ENCODE measurements at regions not wholly inside any gene's neighbourhood (a gene's known extent, or its start where the extent isn't known, plus 50 kb on each side); places are given as distances from the start of the nearest gene placed in this dataset.

DNA sequence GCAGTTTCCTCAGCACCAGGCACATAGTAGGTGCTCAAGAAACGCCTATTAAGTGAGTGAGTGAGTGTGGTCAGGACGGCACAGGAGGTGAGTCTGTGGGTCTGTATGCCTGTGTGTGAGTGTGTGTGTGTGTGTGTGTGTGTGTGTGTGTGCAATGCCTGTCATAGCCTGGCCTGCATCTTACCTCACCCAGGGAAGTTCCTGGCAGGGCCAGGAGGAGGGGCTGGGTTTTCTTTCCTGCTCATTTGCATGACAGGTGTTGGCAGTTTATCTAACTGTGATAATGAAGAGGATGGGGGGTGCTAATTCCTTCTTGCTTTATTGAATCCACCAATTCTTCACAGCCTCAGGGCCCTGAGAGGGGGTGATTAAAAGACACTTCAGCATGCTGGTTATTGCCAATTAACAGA is 146.7 kb upstream of the MLN start:
- Histone ChIP-seq H3K9ac (ENCODE audit: control insufficient read depth, insufficient read depth, low read length) (no peak overlapping the region), H3K27ac (ENCODE audit: control insufficient read depth, insufficient read depth) (no peak overlapping the region), H2AFZ (ENCODE audit: control insufficient read depth, low read depth, low read length) (no peak overlapping the region), H3K36me3 (ENCODE audit: control insufficient read depth in 2 of 2, insufficient read depth in 2 of 2, low read length in 1 of 2) (no peaks in the 10 kb centered on the region), H3K79me2 (ENCODE audit: control insufficient read depth, insufficient read depth, low read length) (no peaks in the 10 kb centered on the region), H3K27me3 (replicated peaks in 1 of 2; ENCODE audit: control insufficient read depth in 2 of 2, insufficient read depth in 2 of 2, low read length in 1 of 2) (peaks cover 0 to 3% of the 10 kb centered on the region in 2 experiments; a peak in 2 of 4 replicates), H3K4me1 (ENCODE audit: control insufficient read depth, insufficient read depth, low read length) (no peaks in the 10 kb centered on the region), H3K4me3 (no peak overlapping the region), H3K4me2 (ENCODE audit: control insufficient read depth, insufficient read depth) (no peak overlapping the region), H3K9me3 (replicated peaks; ENCODE audit: control insufficient read depth, insufficient read depth, low read length) (no peaks in the 10 kb centered on the region), H4K20me1 (ENCODE audit: control insufficient read depth, insufficient read depth) (no peaks in the 10 kb centered on the region)
- POLR2A ChIA-PET = no interaction called here
- DNase-seq (ENCODE audit: low read depth, low spot score) (no peak), ATAC-seq (no peak), FAIRE-seq (no peak)
- SMC1A ChIA-PET (ENCODE audit: uncharacterized antibody, unreplicated experiment) = no interaction called here
- RAD21 ChIA-PET (ENCODE audit: unreplicated experiment) = no interaction called here
- intact Hi-C loops (cut with micrococcal nuclease; ENCODE audit: unreplicated experiment) = no loop called here
- BruUV-seq (replicated peaks) = no TSS peak
- WGBS (ENCODE audit: insufficient coverage, insufficient replicate concordance, low lambda C conversion rate, missing lambda C conversion rate) = 0% methylated on average over 2 of the region's 2 CpGs
- no peak for TF ChIP-seq SP1 (IDR thresholded peaks at IDR 0.05; ENCODE audit: low read depth, low read length)
- no peak for TF ChIP-seq RCOR1 (conservative IDR thresholded peaks at IDR 0.05; ENCODE audit: low read depth, low read length)
- TF ChIP-seq EP300 (IDR thresholded peaks at IDR 0.05; ENCODE audit: borderline replicate concordance in 1 of 2, control insufficient read depth in 1 of 2, low read depth in 2 of 2, low read length in 2 of 2) = no peak
- TF ChIP-seq, protein P1, sequence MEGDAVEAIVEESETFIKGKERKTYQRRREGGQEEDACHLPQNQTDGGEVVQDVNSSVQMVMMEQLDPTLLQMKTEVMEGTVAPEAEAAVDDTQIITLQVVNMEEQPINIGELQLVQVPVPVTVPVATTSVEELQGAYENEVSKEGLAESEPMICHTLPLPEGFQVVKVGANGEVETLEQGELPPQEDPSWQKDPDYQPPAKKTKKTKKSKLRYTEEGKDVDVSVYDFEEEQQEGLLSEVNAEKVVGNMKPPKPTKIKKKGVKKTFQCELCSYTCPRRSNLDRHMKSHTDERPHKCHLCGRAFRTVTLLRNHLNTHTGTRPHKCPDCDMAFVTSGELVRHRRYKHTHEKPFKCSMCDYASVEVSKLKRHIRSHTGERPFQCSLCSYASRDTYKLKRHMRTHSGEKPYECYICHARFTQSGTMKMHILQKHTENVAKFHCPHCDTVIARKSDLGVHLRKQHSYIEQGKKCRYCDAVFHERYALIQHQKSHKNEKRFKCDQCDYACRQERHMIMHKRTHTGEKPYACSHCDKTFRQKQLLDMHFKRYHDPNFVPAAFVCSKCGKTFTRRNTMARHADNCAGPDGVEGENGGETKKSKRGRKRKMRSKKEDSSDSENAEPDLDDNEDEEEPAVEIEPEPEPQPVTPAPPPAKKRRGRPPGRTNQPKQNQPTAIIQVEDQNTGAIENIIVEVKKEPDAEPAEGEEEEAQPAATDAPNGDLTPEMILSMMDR (IDR thresholded peaks at IDR 0.05 in 2 of 3, conservative IDR thresholded peaks at IDR 0.05 in 1 of 3; ENCODE audit: control insufficient read depth in 2 of 3, extremely low read depth in 1 of 3, insufficient read depth in 1 of 3, low read depth in 3 of 3, low read length in 3 of 3) = no peak
- no peak for TF ChIP-seq CEBPB (IDR thresholded peaks at IDR 0.05; ENCODE audit: borderline replicate concordance in 1 of 2, low read depth in 2 of 2, low read length in 2 of 2)
- TF ChIP-seq RAD21 (IDR thresholded peaks at IDR 0.05; ENCODE audit: insufficient read depth, low read depth, low read length) = no peak
- no peak for TF ChIP-seq NR2C2 (IDR thresholded peaks at IDR 0.05; ENCODE audit: borderline replicate concordance, control insufficient read depth, insufficient read length, low read depth)
- TF ChIP-seq, protein P2, sequence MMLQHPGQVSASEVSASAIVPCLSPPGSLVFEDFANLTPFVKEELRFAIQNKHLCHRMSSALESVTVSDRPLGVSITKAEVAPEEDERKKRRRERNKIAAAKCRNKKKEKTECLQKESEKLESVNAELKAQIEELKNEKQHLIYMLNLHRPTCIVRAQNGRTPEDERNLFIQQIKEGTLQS (IDR thresholded peaks at IDR 0.05; ENCODE audit: borderline replicate concordance, extremely low read depth, low read depth, low read length) = no peak
- no peak for TF ChIP-seq ZNF622 (IDR thresholded peaks at IDR 0.05)
- TF ChIP-seq, protein P3, sequence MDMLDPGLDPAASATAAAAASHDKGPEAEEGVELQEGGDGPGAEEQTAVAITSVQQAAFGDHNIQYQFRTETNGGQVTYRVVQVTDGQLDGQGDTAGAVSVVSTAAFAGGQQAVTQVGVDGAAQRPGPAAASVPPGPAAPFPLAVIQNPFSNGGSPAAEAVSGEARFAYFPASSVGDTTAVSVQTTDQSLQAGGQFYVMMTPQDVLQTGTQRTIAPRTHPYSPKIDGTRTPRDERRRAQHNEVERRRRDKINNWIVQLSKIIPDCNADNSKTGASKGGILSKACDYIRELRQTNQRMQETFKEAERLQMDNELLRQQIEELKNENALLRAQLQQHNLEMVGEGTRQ (IDR thresholded peaks at IDR 0.05; ENCODE audit: borderline replicate concordance, low read depth, low read length) = no peak
- in situ Hi-C loops (cut with MboI) = no loop called here
- CTCF ChIA-PET = interaction anchor here (1.2 kb wide), 1 partner anchor 180 kb away, joined by 3 read pairs; no protein-coding TSS in a partner anchor
